Endodermal cell (in vitro differentiated cells): ENCODE measurements at regions not wholly inside any gene's neighbourhood (a gene's known extent, or its start where the extent isn't known, plus 50 kb on each side); places are given as distances from the start of the nearest gene placed in this dataset.
A peak's percentile ranks its signal among the peaks of the same experiment; 100 is the strongest.

Source experiments
- DNase-seq: peaks from one replicate; pipeline ENCODE4 v3.0.0-alpha.2; 2017
- H3K27ac ChIP-seq: 2 replicates; pipeline ENCODE4 v1.5.1; 2013; ENCODE audit warnings: mild to moderate bottlenecking, low read depth, low read length, moderate library complexity
- H3K27me3 ChIP-seq: 2 replicates; pipeline ENCODE4 v1.6.1; 2013; ENCODE audit warnings: mild to moderate bottlenecking, low read length, moderate library complexity; ENCODE audit not compliant: insufficient read depth, control insufficient read depth, poor library complexity, severe bottlenecking
- H3K36me3 ChIP-seq: 2 replicates; pipeline ENCODE4 v1.7.0; 2013; ENCODE audit warnings: mild to moderate bottlenecking, low read length, moderate library complexity; ENCODE audit not compliant: control insufficient read depth, insufficient read depth
- H3K4me1 ChIP-seq: one replicate; pipeline ENCODE4 v1.7.0; 2013; ENCODE audit warnings: low read length; ENCODE audit not compliant: control insufficient read depth, insufficient read depth
- H3K4me3 ChIP-seq: 2 replicates; pipeline ENCODE4 v1.5.1; 2013; ENCODE audit warnings: mild to moderate bottlenecking, low read length, moderate library complexity
- H3K9ac ChIP-seq: 2 replicates; pipeline ENCODE4 v1.6.1; 2013; ENCODE audit warnings: mild to moderate bottlenecking, low read length, moderate library complexity; ENCODE audit not compliant: poor library complexity, severe bottlenecking; ENCODE audit errors: extremely low read depth
- H3K9me3 ChIP-seq: 2 replicates; pipeline ENCODE4 v1.6.1; 2013; ENCODE audit warnings: mild to moderate bottlenecking, low read length, moderate library complexity; ENCODE audit not compliant: control insufficient read depth
- H3K27ac Mint-ChIP-seq: 2 replicates; pipeline ENCODE4 v1.8.0; 2020; ENCODE audit warnings: mixed read lengths
- H3K27me3 Mint-ChIP-seq: 2 replicates; pipeline ENCODE4 v1.8.0; 2021; ENCODE audit warnings: mild to moderate bottlenecking, mixed read lengths; ENCODE audit not compliant: insufficient read depth
- H3K36me3 Mint-ChIP-seq: 2 replicates; pipeline ENCODE4 v1.8.0; 2020; ENCODE audit warnings: low read depth, mixed read lengths
- H3K4me1 Mint-ChIP-seq: 2 replicates; pipeline ENCODE4 v1.8.0; 2020; ENCODE audit warnings: mixed read lengths
- H3K4me3 Mint-ChIP-seq: 2 replicates; pipeline ENCODE4 v1.8.0; 2020; ENCODE audit warnings: mild to moderate bottlenecking, moderate library complexity, mixed read lengths
- H3K9me3 Mint-ChIP-seq: 2 replicates; pipeline ENCODE4 v1.8.0; 2020; ENCODE audit warnings: mild to moderate bottlenecking, mixed read lengths
- CTCF ChIP-seq: fragments of 200-600 bp; sonication (generic); conservative IDR thresholded peaks from 2 replicates; pipeline ENCODE4 v1.5.0; 2021; ENCODE audit warnings: antibody characterized with exemption, mild to moderate bottlenecking
- WGBS, 2 experiments: methylation state at CpG; one replicate each; pipeline versions ENCODE4 v1.1.5 to v1.1.7; 2013; ENCODE audit warnings: missing lambda C conversion rate in 2 of 2, mixed read lengths in 1 of 2; ENCODE audit not compliant: insufficient coverage in 1 of 2, insufficient read length in 1 of 2; 5-methylcytosine and 5-hydroxymethylcytosine counted together

- Mint-ChIP-seq H3K36me3 (no peaks in the 10 kb centered on the region), H3K9me3 (no peaks in the 10 kb centered on the region), H3K27me3 (peaks cover 1% of the 10 kb centered on the region), H3K4me3 (no peak overlapping the region), H3K27ac (peak overlapping the region; percentile 78), H3K4me1 (peaks cover 54% of the 10 kb centered on the region)
- DNase-seq: no peak
- 68 to 86% methylated on average over 1 to 3 of the region's 3 CpGs for WGBS, 2 experiments
- Histone ChIP-seq H3K9ac (no peak overlapping the region), H3K27me3 (no peaks in the 10 kb centered on the region), H3K27ac (peak overlapping the region; percentile 37), H3K4me1 (peaks cover 5% of the 10 kb centered on the region), H3K4me3 (peak overlapping the region; percentile 54), H3K36me3 (no peaks in the 10 kb centered on the region), H3K9me3 (no peaks in the 10 kb centered on the region)
- no peak for TF ChIP-seq CTCF
Measured at GRCh38 chr11:95293116-95293515, 62.1 kb upstream of the SESN3 start.

- H3K4me1 ChIP-seq: peaks cover 2% of the 10 kb centered on the region
- TF ChIP-seq CTCF: no peak
- no peaks in the 10 kb centered on the region for H3K27me3 ChIP-seq
- Mint-ChIP-seq H3K9me3 (no peaks in the 10 kb centered on the region), H3K27ac (no peak overlapping the region), H3K4me3 (no peak overlapping the region), H3K4me1 (peaks cover 43% of the 10 kb centered on the region), H3K36me3 (no peaks in the 10 kb centered on the region), H3K27me3 (peaks cover 1% of the 10 kb centered on the region)
- DNase-seq: no peak
- WGBS, 2 experiments: 85 to 92% methylated on average over 1 to 4 of the region's 4 CpGs
- H3K9me3 ChIP-seq: no peaks in the 10 kb centered on the region
- H3K36me3 ChIP-seq: no peaks in the 10 kb centered on the region
- no peak overlapping the region for H3K27ac ChIP-seq
- H3K4me3 ChIP-seq: no peak overlapping the region
- no peak overlapping the region for H3K9ac ChIP-seq
Measured at GRCh38 chr11:95291946-95292345, 60.9 kb upstream of the SESN3 start.

DNA sequence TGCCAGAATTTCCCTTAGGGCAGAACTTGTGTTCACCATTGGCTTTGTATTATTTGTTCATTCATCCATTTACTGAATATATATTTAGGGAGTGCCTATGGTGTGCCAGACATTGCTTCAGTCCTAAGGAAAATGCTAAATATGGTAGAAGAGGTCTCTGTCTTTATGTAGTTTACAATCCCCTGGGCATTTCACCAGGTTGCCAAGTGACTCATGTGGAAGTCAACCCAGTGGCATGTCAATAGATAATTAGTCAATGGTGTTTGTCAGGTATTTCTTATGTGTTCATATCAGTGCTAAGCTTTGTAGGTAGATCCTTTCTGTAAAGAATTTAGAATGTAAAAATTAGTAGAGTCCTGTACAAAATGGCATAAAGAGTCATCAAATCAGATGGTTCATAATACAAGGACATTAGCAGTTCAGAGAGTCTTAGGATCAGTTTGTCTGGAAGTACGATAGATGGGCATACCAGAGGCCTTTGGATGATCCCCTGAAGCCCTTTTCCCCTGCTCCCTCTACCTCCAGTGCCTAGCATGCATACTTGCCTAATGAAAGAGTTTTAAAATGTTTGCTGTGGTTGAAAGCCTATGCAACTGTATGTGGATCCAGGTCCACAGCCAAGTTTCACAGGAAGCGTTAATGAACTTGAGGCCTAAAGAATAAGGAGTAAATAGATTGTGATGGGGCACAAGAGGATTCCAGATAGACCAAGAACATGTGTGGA lies 58.5 kb upstream of the SESN3 start:
- no peak overlapping the region for H3K27ac ChIP-seq
- no peaks in the 10 kb centered on the region for H3K9me3 ChIP-seq
- H3K36me3 Mint-ChIP-seq: no peaks in the 10 kb centered on the region
- no peak overlapping the region for H3K27ac Mint-ChIP-seq
- WGBS, 2 experiments: 89 to 100% methylated on average over 1 to 2 of the region's 2 CpGs
- H3K9me3 Mint-ChIP-seq: no peaks in the 10 kb centered on the region
- H3K4me3 Mint-ChIP-seq: no peak overlapping the region
- H3K4me1 Mint-ChIP-seq: peaks cover 29% of the 10 kb centered on the region
- no peak for DNase-seq
- TF ChIP-seq CTCF: no peak
- H3K27me3 ChIP-seq: no peaks in the 10 kb centered on the region
- no peak overlapping the region for H3K9ac ChIP-seq
- peaks cover 2% of the 10 kb centered on the region for H3K4me1 ChIP-seq
- H3K4me3 ChIP-seq: no peak overlapping the region
- no peaks in the 10 kb centered on the region for H3K36me3 ChIP-seq
- no peaks in the 10 kb centered on the region for H3K27me3 Mint-ChIP-seq
